ENCODE measurements at regions not wholly inside any gene's neighbourhood (a gene's known extent, or its start where the extent isn't known, plus 50 kb on each side); places are given as distances from the start of the nearest gene placed in this dataset.

DNA sequence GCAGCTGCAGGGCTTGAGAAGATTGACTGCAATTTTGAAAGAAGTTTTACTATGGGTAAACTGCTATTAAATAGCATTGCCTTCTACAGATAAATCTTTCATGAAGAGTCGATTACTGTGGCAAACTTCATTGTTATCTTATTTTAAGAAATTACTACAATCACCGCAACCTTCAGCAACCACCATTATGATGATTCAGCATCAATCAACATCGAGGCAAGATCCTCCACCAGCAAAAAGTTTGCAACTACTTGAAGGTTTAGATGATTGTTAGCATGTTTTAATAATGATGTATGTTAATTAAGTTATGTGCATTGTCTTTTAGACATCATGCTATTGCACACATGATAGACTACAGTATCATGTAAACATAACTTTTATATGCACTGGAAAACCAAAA is 1511.0 kb downstream of the FSTL5 start (continued):
- no peak for TF ChIP-seq FOXM1 (IDR thresholded peaks at IDR 0.05; ENCODE audit: low read depth, low read length)
- TF ChIP-seq IKZF2 (IDR thresholded peaks at IDR 0.05), result no peak
- TF ChIP-seq USF2 (IDR thresholded peaks at IDR 0.05; ENCODE audit: borderline replicate concordance, low read depth, low read length), result no peak
- TF ChIP-seq, protein P1, sequence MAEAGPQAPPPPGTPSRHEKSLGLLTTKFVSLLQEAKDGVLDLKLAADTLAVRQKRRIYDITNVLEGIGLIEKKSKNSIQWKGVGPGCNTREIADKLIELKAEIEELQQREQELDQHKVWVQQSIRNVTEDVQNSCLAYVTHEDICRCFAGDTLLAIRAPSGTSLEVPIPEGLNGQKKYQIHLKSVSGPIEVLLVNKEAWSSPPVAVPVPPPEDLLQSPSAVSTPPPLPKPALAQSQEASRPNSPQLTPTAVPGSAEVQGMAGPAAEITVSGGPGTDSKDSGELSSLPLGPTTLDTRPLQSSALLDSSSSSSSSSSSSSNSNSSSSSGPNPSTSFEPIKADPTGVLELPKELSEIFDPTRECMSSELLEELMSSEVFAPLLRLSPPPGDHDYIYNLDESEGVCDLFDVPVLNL (IDR thresholded peaks at IDR 0.05; ENCODE audit: low read depth, low read length), result no peak
- no peak for TF ChIP-seq ZZZ3 (IDR thresholded peaks at IDR 0.05; ENCODE audit: control insufficient read depth, insufficient read length, low read depth)
- TF ChIP-seq CHD2 (IDR thresholded peaks at IDR 0.05; ENCODE audit: borderline replicate concordance, low read depth, low read length), result no peak

GRCh38 chr4:160675550-160675949 is 1488.2 kb downstream of the FSTL5 start:
- in situ Hi-C loops (cut with MboI), result no loop called here

More at GRCh38 chr4:160675550-160675949, 1488.2 kb downstream of the FSTL5 start:
- RAD21 ChIA-PET (ENCODE audit: unreplicated experiment), result no interaction called here
- H4K20me1 ChIP-seq (ENCODE audit: control insufficient read depth, insufficient read depth), result no peaks in the 10 kb centered on the region
- SMC1A ChIA-PET (ENCODE audit: uncharacterized antibody, unreplicated experiment), result no interaction called here
- POLR2A ChIA-PET, result no interaction called here
- intact Hi-C loops (cut with micrococcal nuclease; ENCODE audit: unreplicated experiment), result no loop called here
- no peak overlapping the region for H3K4me2 ChIP-seq (ENCODE audit: control insufficient read depth, insufficient read depth)
- no peak overlapping the region for H3K9ac ChIP-seq (ENCODE audit: control insufficient read depth, insufficient read depth, low read length)
- DNase-seq (ENCODE audit: low read depth, low spot score) (no peak), FAIRE-seq (no peak), ATAC-seq (no peak)
- H3K9me3 ChIP-seq (replicated peaks; ENCODE audit: control insufficient read depth, insufficient read depth, low read length), result no peaks in the 10 kb centered on the region
- BruUV-seq (replicated peaks), result no TSS peak
- no peak overlapping the region for H3K27ac ChIP-seq (ENCODE audit: control insufficient read depth, insufficient read depth)
- H3K79me2 ChIP-seq (ENCODE audit: control insufficient read depth, insufficient read depth, low read length), result no peaks in the 10 kb centered on the region
- H2AFZ ChIP-seq (ENCODE audit: control insufficient read depth, low read depth, low read length), result no peak overlapping the region
- H3K4me3 ChIP-seq, result no peak overlapping the region
- no peaks in the 10 kb centered on the region for H3K4me1 ChIP-seq (ENCODE audit: control insufficient read depth, insufficient read depth, low read length)
- no peaks in the 10 kb centered on the region for H3K36me3 ChIP-seq (ENCODE audit: control insufficient read depth in 2 of 2, insufficient read depth in 2 of 2, low read length in 1 of 2)
- CTCF ChIA-PET, result no interaction called here
- WGBS (ENCODE audit: insufficient coverage, insufficient replicate concordance, low lambda C conversion rate, missing lambda C conversion rate), result 92% methylated on average over 2 of the region's 2 CpGs
- no peak for TF ChIP-seq SPI1 (IDR thresholded peaks at IDR 0.05; ENCODE audit: borderline replicate concordance, insufficient read depth, low read depth, low read length)
- H3K27me3 ChIP-seq (replicated peaks in 1 of 2; ENCODE audit: control insufficient read depth in 2 of 2, insufficient read depth in 2 of 2, low read length in 1 of 2), result no peaks in the 10 kb centered on the region
